ENCODE measurements at regions not wholly inside any gene's neighbourhood (a gene's known extent, or its start where the extent isn't known, plus 50 kb on each side); places are given as distances from the start of the nearest gene placed in this dataset.

DNA sequence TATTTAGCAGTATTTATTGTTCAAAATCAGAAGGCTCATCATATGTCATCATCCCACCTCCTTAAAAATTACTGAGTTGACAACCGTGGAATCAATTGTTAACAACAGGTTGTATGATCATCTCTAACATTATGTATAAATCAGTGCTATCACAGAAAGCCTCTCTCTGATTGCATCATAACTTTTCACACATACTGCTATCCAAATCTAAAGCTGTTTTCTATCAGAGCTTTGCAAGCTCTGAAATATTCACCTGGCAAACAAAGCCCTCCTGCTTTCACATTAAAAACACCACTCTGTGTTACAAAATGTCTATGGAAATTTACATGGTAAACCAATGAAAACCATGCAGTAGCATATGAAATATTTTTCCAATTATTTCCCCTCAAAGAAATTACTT is 310.0 kb downstream of the PDGFC start:
- no peak for TF ChIP-seq EP300 (IDR thresholded peaks at IDR 0.05)
- TF ChIP-seq, protein P1, sequence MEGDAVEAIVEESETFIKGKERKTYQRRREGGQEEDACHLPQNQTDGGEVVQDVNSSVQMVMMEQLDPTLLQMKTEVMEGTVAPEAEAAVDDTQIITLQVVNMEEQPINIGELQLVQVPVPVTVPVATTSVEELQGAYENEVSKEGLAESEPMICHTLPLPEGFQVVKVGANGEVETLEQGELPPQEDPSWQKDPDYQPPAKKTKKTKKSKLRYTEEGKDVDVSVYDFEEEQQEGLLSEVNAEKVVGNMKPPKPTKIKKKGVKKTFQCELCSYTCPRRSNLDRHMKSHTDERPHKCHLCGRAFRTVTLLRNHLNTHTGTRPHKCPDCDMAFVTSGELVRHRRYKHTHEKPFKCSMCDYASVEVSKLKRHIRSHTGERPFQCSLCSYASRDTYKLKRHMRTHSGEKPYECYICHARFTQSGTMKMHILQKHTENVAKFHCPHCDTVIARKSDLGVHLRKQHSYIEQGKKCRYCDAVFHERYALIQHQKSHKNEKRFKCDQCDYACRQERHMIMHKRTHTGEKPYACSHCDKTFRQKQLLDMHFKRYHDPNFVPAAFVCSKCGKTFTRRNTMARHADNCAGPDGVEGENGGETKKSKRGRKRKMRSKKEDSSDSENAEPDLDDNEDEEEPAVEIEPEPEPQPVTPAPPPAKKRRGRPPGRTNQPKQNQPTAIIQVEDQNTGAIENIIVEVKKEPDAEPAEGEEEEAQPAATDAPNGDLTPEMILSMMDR (IDR thresholded peaks at IDR 0.05): no peak
- no peak for TF ChIP-seq POLR2A (IDR thresholded peaks at IDR 0.05; ENCODE audit: low read length)
- TF ChIP-seq, protein P2, sequence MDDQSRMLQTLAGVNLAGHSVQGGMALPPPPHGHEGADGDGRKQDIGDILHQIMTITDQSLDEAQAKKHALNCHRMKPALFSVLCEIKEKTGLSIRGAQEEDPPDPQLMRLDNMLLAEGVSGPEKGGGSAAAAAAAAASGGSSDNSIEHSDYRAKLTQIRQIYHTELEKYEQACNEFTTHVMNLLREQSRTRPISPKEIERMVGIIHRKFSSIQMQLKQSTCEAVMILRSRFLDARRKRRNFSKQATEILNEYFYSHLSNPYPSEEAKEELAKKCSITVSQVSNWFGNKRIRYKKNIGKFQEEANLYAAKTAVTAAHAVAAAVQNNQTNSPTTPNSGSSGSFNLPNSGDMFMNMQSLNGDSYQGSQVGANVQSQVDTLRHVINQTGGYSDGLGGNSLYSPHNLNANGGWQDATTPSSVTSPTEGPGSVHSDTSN (IDR thresholded peaks at IDR 0.05): no peak
- no peak for TF ChIP-seq TP53 (CRISPR knock-in tag; IDR thresholded peaks at IDR 0.05)
- no peak for TF ChIP-seq JUN (IDR thresholded peaks at IDR 0.05)

Measured in A549 (cell line).